GM18909 (cell line): ENCODE measurements at regions not wholly inside any gene's neighbourhood (a gene's known extent, or its start where the extent isn't known, plus 50 kb on each side); places are given as distances from the start of the nearest gene placed in this dataset.

ENCODE experiments used
- ATAC-seq: cut with Tn5 transposase; IDR thresholded peaks from one replicate; pipeline ENCODE4 v1.9.1; 2021; ENCODE audit warnings: mild to moderate bottlenecking; ENCODE audit not compliant: unreplicated experiment, poor library complexity

DNA sequence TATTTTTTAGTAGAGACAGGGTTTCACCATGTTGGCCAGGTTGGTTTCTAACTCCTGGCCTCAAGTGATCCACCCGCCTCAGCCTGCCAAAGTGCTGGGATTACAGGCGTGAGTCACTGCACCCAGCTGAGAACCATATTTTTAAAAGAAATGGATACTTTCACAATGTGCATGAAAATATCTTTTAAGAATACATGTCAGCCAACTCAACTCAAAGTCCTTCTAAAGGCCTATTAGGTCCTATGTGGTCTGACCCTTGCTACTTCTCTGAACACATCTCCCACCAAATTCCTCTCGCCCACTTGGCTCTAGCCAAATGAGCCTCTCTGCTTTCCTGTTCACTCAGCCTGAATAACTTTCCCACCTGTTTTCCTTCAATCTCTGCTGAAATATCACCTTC lies 119.6 kb downstream of the MTX2 start:
- ATAC-seq = no peak

DNA sequence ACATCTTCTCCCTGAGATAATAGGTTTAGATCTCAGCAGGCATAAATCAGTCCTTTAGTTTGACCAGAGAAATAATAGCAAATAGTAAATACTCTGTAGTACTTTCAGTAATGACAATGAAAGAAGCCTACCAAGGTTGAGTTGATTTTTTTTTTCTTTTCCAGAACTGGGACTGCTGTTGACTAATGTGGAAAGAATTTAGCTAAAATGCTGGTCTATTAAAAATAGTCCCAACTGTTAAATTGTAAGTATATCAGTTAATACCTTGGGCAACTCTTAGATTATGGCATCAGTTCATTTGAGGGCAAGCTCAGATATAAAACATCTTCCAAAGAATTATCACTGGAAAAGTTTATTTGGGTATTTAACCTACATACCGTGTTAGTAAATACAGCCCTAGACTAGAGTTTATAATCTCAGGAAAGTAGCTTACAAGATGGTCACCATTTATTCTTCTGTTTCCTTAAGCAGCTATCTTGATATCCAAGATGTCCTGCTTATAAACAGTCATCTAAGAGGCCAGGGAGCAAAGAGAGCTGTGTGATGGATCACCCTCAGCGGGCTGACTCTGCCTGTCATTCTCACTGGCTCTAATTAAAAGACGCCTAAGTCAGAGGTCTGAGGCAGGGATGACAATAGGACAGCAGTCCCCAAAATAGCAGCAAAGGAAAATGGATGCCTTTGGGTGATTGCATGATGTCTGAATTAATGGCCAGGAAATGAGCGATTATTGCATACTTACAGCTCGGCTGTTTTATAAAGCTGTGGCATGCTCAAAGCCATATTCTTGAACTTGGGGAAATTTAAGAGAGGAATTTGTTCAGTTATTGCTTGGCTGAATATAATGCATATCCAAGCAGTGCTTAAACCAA lies 121.3 kb downstream of the MTX2 start:
- no peak for ATAC-seq

DNA sequence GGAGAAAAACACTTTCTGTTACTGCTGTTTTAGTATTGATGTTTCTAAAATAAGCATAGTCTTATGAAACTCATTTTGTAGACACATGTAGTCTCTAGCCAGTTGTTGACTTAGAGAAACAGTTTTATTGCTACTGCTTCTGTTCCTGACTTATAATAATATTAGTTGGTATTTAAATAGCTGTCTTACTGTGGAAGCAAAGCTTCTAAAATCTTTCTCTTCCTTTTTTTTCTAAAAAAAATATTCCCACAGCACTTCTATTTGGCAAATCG lies 121.8 kb downstream of the MTX2 start:
- ATAC-seq = no peak

DNA sequence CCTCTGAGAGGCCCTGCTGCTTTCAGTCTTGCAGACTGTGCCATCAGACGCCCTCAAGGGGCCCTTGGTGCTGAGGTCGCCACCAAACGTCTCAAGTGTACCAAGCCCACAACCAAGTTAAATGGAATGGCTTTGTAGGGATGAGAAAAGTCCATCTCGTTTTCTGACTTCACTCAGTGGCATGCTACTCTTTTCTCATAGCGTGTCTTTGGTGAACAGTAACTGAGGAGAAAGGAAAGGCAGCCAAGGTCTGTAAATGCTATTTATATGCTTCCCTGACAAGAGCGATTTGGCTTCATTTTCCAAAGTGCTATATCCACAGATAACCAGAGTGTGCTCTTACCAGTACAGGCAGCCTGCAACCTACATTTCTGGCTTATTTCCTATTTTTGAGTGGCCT lies 123.0 kb downstream of the MTX2 start:
- ATAC-seq = no peak

DNA sequence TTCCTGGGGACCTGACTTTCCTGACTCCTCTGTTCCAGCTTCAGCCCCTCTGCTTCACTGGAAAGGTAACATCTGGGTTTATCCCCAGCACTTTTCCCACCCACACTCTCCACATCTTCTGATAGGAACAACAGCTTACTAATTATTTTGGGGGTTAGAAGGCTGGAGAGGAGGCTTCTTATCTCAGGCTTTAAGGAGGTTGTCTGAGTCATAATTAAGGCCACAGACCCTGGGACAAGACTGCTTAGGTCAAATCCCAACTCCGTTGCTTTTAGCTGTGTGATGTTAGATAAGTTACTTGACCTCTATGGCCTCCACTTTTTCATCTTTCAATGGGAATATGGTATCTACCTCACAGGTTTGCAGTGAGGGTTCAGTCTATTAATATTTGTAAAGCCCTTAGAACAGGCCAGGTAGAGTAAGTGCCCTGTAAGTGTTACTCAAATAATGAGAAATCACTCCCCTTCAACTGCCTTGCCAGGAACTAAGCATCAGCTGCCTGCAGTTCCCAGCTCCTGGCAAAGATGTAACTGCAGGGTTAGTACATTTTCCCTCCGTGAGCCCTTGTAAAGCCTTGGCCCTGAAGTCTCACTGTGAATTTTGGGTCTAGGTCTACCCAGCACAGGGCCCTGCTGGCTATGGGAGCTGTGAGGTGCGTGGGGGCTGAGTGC lies 123.6 kb downstream of the MTX2 start:
- no peak for ATAC-seq

DNA sequence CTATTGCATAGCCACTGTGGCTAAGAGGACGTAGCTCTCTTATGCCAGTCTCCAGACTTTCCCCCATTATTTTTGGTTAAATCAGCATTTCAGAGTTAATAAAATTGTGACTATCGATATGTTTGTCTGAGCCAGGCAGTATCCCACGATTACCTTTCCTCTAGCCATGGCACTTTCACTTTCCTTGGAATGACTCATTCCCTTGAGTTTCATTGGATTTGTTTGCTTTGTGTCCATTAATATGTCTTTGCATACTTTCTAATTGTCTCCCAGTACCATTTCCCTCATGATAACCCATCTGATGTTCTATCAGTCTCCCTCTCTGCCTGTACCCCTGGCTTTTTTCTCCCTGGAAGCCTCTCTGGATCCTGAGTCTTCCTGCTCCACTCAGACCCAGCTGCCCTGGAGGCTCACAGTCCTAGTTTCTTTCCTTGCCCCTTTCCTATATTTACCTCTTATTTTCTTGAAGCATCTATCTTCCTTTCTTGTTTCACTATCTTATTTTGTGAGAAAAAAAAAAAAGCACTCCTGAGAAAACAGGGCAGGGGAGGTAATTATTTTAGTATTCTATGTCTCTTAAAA lies 126.1 kb downstream of the MTX2 start:
- no peak for ATAC-seq

DNA sequence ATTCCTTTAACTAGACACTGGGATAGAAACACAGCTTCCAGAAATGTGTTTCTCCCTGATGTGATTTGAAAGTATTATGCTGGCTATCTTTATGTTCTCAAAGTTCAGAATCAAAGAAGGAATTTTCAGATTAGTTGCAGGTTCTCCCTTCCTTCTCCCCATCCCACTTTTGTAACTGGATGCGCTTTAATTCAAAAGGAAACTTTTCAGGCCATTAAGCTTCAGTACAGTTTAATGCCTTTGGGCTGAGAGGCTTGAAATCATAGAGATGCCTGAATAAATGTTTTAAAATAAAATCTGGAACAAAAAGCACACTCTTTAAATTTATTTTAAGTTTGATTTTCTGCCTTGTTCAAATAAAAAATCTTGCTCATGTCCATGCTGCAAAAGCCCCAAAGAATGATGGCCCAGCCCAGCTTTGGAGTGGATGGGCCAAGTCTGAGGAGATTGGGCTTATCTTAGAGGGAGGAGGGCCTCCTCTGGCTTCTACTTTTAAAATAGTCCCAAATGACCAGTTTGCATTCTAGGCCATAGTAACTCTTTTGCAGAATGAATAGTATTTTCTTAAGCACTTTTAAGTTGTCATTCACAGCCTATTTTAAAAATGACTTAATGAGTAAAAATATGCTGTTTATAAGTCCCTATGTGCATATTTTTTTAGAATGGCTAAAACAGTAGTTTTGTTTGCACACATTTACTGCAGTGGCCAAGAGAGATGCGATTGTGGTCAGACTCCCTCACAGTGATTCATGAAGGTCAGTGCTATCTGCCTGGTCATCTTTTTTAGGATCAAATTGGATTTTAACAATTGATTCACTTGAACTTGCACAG lies 129.2 kb downstream of the MTX2 start:
- ATAC-seq = no peak

DNA sequence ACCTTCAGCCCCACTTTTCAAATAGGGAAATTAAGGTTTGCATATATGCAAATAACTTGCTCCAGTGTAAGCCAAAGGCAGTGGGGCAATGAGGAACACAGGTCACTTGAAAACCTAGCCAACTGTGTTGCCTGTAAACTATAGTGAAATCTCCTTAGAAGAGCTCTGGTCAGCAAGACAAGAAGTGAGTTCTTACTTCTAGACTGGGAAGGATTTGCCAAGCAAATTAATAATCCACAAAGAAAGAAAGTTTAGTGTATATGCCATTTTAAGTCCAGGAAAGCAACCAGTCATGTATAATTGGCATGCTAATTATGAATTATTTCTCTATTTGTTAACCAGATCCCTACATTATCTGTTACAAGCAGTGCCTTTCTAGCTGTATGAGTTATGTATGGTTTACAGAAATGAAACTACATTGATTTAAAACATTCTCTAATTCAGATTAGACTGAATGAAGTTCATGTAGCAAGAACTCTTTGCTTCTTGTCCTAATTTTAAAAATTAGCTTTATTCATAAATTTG lies 129.9 kb downstream of the MTX2 start:
- no peak for ATAC-seq

DNA sequence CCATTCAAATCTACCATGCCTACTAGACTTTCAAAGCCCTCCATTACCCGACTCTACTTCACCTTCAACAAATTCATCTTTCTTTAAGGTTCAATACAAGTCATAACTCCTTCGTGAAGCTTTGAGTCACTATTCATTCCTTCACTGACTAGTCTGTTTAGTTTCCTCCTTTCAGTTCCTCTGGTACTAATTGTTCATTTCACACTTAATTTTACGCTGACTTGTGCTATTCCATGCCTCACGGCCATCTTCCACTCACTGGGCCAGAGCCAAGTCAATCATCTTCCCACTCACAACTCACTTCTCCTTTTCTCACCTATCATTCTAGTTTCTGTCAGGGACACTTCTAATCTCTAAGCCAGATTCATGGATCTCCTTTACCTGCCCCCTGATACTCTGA lies 136.2 kb downstream of the MTX2 start:
- no peak for ATAC-seq

DNA sequence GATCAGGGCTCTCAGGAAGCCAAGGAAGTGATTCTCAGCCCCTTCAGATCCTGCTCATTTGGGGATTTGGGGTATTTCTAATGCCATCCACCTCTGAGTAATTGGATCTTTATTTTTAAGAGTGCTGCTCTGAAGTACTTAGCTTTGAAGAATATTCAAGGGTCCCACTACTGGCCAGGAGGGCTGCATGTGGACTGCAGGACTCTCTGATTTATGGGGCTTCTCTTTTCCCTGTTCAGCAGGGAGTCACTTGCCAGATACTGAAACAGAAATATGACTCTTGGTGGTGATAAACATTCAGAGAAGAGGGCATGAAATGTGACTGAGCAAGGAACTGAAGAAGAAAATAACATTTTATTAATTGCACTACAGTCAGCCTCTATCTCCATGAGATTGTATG lies 138.5 kb downstream of the MTX2 start:
- no peak for ATAC-seq

DNA sequence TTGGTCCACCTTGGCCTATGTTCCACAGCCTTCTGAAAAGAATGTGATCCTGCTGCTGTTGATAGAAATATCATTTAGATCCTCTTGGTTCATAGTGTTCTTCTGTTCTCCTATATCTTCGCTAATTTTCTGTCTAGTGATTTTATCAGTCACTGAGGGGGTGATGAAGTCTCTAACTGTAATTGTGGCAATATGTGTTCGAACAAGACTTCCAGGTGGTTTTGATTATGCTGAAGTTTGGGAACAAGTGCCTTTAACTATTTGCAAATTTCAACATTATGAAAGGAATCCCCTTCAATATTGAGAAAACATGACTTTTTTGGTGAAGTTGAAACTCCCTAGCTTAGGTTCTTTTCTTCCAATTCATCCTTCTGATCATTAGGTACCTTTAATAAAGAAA lies 140.4 kb downstream of the MTX2 start:
- no peak for ATAC-seq

DNA sequence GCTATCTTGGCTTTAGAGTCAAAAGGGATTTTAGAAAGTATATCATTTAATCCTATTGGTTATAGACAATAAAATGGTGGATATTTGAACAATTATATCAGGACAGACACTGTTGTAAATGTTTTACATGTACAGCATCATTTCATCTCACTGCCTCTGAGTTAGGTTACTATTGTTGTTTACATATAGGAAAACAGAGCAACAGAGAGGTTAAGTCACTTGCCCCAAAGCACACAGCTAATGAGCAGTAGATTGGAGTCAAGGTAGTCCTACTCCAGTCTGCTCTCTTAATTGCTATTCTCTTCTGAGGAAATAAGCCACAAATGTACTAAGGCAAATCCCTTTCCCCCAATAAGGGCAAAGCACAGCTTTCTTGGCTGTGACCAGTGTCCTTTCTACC lies 142.9 kb downstream of the MTX2 start:
- no peak for ATAC-seq

DNA sequence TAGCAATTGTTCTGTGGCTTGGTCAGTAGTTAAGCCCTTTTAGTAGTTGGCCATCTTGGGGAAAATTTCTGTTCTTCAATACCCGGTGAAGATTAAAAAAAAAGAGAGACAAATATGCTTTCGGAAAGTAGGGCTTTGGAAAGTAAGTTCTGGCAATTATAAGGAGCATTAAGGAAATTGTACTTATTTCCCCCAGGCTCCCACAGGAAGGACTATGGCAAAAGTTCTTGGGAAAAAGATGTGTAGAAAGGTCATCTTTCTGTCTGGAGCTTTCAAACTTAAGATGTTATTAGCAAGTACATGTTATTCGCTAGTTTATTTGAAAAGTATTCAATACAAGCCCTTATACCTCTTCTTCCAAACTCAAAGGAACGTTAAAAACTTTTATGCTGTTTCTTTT lies 144.5 kb downstream of the MTX2 start:
- ATAC-seq = no peak

DNA sequence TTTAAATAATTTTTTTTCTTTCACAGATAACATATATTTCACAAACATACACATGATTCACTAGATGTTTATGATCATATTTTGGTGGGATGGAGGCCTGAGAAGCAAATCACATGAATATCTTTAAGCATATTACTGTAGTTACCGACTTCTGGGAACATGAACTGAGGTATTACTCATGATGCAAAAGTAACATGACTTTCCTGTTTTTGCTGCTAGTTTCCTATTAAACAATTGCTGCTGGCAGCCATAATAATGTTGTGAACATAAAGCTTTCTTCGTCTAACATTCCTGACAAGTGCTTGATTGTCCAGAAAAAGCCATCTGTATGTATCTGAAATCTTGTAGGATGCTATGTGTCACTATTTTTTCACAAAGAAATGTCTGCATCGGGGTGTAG lies 145.4 kb downstream of the MTX2 start:
- ATAC-seq = no peak

DNA sequence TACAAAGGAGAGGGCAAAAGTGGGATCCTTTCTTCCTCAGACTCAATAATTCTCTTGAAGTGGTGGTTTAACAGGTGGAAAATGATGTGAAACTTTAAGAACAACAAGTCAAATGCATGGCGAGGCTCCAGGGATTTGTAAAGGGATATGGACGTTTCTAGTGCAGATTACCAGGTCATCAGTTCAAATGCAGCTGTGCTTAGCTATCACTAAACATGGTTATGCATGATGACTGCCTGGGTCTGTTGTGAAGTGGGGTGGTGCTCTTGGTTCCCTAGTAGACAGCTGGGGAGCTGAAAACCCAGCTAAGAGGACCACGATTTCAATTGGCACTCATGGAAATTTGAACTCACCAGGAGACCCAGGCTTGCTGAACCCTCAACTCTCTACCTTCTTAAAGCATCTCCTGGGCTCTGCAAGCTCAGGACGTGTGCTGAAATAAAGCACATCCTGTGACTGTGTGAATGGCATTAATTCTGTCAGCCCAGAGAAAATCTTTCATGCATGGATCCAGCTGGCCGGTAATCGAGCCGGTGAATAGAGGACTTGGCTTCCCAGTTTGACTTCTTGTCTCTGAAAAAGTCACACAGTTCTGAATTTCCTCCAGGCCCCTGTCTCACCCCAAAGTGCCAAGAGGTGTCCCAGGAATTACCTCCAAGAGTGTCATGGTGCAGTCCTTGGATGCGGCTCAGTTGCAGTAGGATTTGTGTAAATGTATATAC lies 146.1 kb downstream of the MTX2 start:
- no peak for ATAC-seq

DNA sequence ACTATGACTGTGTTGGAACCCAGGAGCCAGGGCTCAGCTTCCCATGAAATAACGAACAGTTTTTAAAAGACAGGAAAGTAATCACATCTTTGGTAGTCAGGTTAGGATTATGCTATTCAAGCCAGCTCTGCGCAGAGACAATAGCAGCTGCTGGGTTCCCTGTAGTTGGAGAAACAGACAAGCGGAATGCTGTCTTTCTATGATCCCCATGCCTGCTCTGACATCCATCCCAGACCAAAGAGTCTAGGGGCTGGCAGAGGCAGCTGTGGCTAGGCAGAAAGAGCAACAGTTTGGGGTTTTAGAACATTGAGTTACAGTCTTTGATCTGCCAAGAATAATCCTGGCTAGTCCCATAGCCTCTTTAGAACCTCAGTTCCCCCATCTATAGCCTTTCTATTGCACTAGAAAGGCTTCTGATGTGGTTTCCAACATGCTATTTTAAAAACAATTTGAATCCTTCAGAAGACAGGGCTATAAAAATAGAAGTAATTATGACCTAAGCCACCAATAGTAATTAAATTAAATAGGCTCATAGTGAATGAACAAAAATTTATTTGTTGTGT lies 146.8 kb downstream of the MTX2 start:
- ATAC-seq = no peak

DNA sequence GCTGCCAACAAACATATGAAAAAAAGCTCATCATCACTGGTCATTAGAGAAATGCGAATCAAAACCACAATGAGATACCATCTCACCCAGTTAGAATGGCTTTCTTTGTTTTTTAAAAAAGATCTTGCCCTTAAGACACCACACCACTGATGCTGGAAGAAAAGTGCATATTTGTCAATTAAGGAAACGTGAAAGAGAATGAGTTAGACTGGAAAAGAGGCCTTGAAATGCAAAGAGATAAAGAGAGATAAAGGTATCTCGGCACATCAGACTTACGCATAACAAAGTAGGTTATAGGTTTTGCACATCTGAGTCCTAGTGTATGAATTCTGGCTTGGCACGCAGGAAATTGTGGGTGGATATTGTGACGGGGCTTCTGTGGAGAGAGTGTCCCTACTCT lies 149.5 kb downstream of the MTX2 start:
- no peak for ATAC-seq

DNA sequence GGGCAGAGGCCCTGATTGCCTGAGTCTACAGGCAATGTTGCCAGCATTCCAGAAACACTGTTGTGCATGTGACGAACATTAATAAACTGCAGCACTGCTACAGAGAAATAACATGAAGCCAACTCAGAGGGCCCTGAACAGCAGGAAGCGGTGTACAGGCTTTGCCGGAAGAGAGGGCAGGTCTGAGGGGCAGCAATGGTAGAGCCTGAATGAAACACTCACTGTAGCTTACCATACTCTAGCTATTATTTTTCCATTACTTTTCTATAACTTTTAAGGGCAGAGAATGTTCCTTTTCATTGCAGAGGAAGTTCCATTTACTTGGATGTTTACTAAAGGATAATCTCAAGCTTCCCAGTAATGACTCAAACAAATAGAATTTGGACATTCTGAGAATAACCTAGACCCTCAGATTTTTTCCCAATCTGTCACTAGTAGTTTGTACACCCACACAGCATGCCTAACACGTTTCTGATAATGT lies 150.4 kb downstream of the MTX2 start:
- ATAC-seq = no peak

DNA sequence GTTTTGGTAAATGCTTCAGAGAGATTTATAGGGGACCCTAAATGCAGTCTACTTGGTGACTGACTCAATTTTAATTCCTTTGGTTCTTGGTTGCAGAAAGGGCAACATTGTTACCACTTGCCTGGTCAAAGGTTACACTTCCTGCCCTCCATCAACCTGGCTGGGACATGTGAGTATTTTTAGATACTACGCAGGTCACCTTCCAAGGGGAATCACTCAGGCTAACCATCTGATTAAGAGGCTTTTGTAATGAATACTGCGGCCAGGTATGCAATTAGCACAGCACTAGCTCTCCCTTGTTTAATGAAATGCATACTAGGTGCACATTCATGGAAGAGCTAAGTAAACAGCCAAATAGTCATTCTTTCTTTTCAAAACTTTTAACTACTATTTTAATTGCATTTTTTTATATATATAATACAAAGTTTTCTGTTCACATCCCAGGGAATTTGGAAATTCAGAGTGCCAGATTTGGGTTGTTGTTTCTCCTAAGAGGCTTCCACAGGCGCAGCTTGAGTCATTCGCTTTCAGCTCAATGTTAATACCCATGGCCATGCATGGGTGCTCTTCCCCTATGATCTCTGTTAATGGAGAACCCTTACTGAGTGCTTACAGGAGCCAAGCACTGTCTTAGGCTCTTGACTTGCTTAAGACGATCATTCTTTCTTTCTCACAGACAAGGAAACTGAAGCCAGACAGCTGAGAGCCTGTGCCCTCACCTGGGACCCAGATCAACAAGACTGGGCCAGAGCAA lies 152.2 kb downstream of the MTX2 start:
- ATAC-seq = no peak
